Upper lobe of left lung (tissue), 6 donors: ENCODE measurements at regions not wholly inside any gene's neighbourhood (a gene's known extent, or its start where the extent isn't known, plus 50 kb on each side); places are given as distances from the start of the nearest gene placed in this dataset.

Source experiments
- ATAC-seq, 2 donors: fragments of 200-7000 bp; cut with Tn5 transposase; one replicate each; pipeline ENCODE4 v1.9.1; 2022; ENCODE audit warnings: mild to moderate bottlenecking in 2 of 2, moderate library complexity in 2 of 2; ENCODE audit not compliant: low FRiP score in 2 of 2
- DNase-seq, 2 donors: peaks; one replicate each; pipeline ENCODE4 v3.0.0-alpha.2; 2019 to 2020
- H3K27ac ChIP-seq, 4 donors: fragments of 200-600 bp; sonication (generic); one replicate each; pipeline ENCODE4 v1.5.1; 2016 to 2019
- H3K27me3 ChIP-seq, 4 donors: fragments of 200-600 bp; sonication (generic); one replicate each; pipeline ENCODE4 v1.5.1; 2017 to 2019
- H3K36me3 ChIP-seq, 4 donors: fragments of 200-600 bp; sonication (generic); one replicate each; pipeline ENCODE4 v1.5.1; 2016 to 2019
- H3K4me1 ChIP-seq, 4 donors: fragments of 200-600 bp; sonication (generic); one replicate each; pipeline ENCODE4 v1.5.1; 2018 to 2019
- H3K4me3 ChIP-seq, 4 donors: fragments of 200-600 bp; sonication (generic); one replicate each; pipeline ENCODE4 v1.5.1; 2017 to 2019; ENCODE audit warnings: mild to moderate bottlenecking in 2 of 4, moderate library complexity in 1 of 4
- H3K9me3 ChIP-seq, 4 donors: fragments of 200-600 bp; sonication (generic); one replicate each; pipeline ENCODE4 v1.5.1; 2018 to 2019
- CTCF ChIP-seq, 6 experiments: fragments of 450-650 bp in 4 of 6; fragments of 200-600 bp in 2 of 6; sonication (generic) in 2 of 6; IDR thresholded peaks; one replicate each; pipeline ENCODE4 v1.5.1; 2016 to 2019; ENCODE audit warnings: antibody characterized with exemption in 6 of 6
- EP300 ChIP-seq, 4 donors: sonication (generic); formaldehyde crosslinking; IDR thresholded peaks; one replicate each; pipeline ENCODE4 v1.5.1; 2017; ENCODE audit warnings: antibody characterized with exemption in 4 of 4, control low read depth in 2 of 4
- POLR2A ChIP-seq, 4 donors: fragments of 450-650 bp; IDR thresholded peaks; one replicate each; pipeline ENCODE4 v1.5.1; 2016 to 2017; ENCODE audit warnings: antibody characterized with exemption in 4 of 4, mild to moderate bottlenecking in 2 of 4
- POLR2AphosphoS5 ChIP-seq, 2 donors: sonication (generic); formaldehyde crosslinking; IDR thresholded peaks; one replicate each; pipeline ENCODE4 v1.5.1; 2017; ENCODE audit warnings: antibody characterized with exemption in 2 of 2
- WGBS, 2 donors: methylation state at CpG; one replicate each; pipeline ENCODE4 v1.1.5; 2017 to 2018; 5-methylcytosine and 5-hydroxymethylcytosine counted together
- donor health status: DM: no; HTN: no; CAD: no; lungs with moderate emphysema.
- donor health status: DM: no; HTN: yes; CAD: no; lungs with severe emphysema.

DNA sequence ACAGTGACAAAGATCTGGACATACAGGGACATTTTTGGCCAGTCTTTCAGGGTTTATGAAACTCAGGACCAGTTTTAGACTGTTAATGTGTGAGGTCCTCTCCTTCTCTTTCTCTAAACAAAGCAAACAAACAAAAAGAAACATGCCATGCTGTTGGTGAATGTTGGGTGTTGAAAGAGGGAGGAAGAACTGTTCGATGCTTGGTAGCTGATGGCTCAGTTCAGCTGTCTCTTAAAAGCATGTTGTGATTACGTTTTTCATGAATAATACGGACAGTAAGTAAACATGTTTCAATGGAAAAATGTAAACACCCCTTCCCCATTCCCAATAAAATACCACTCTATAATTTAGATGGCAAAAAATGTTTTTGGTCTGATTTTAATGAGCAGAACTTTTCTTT lies 219.1 kb downstream of the SEC23IP start:
- WGBS, 2 donors = 38 to 68% methylated on average over 3 of the region's 3 CpGs
- H3K4me1 ChIP-seq = no peaks in the 10 kb centered on the region
- TF ChIP-seq POLR2A (IDR thresholded peaks at IDR 0.05) (no peak), CTCF (IDR thresholded peaks at IDR 0.05) (no peak), POLR2AphosphoS5 (IDR thresholded peaks at IDR 0.05) (no peak), EP300 (IDR thresholded peaks at IDR 0.05) (no peak)
- no peak overlapping the region for H3K27ac ChIP-seq
- H3K4me3 ChIP-seq = no peak overlapping the region
- no peaks in the 10 kb centered on the region for H3K9me3 ChIP-seq
- no peak for ATAC-seq
- no peak for DNase-seq
- H3K27me3 ChIP-seq = no peaks in the 10 kb centered on the region
- H3K36me3 ChIP-seq = no peaks in the 10 kb centered on the region

GRCh38 chr10:120112809-120113208 lies 220.3 kb downstream of the SEC23IP start:
- ATAC-seq = no peak
- H3K36me3 ChIP-seq = no peaks in the 10 kb centered on the region

DNA sequence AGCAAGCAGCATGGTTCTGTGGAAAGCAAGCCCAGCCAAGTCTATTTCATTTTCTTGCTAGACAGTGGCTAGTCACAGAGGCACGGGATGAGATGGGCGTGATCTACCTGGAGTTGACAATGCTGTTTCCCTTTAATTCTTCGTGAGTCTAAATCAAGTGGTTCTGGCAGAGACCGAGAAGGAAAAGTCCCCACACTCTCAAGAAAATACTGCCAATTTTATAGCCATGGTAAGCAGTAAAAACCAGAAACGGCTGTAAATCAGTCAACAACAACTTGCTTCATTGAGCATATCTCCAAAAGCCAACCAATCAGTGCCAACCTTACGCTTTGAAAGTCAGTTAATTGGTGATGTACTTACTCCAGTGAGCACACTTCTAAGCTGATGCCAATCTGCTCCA lies 223.4 kb downstream of the SEC23IP start:
- no peak overlapping the region for H3K4me3 ChIP-seq
- ATAC-seq (no peak), DNase-seq (no peak)
- H3K27ac ChIP-seq = no peak overlapping the region
- no peaks in the 10 kb centered on the region for H3K27me3 ChIP-seq
- no peaks in the 10 kb centered on the region for H3K4me1 ChIP-seq
- H3K9me3 ChIP-seq = no peaks in the 10 kb centered on the region
- no peaks in the 10 kb centered on the region for H3K36me3 ChIP-seq
- 67 to 69% methylated on average over 6 of the region's 6 CpGs for WGBS, 2 donors
- TF ChIP-seq POLR2AphosphoS5 (IDR thresholded peaks at IDR 0.05) = no peak
- TF ChIP-seq CTCF (IDR thresholded peaks at IDR 0.05) = no peak
- no peak for TF ChIP-seq EP300 (IDR thresholded peaks at IDR 0.05)
- TF ChIP-seq POLR2A (IDR thresholded peaks at IDR 0.05) = no peak

More at GRCh38 chr10:120112809-120113208, 220.3 kb downstream of the SEC23IP start:
- Histone ChIP-seq H3K4me1 (no peaks in the 10 kb centered on the region), H3K27me3 (no peaks in the 10 kb centered on the region), H3K4me3 (no peak overlapping the region), H3K9me3 (no peaks in the 10 kb centered on the region), H3K27ac (no peak overlapping the region)
- no peak for TF ChIP-seq POLR2AphosphoS5 (IDR thresholded peaks at IDR 0.05)
- TF ChIP-seq EP300 (IDR thresholded peaks at IDR 0.05) = no peak
- TF ChIP-seq POLR2A (IDR thresholded peaks at IDR 0.05) = no peak
- TF ChIP-seq CTCF (IDR thresholded peaks at IDR 0.05) = no peak
- no peak for DNase-seq

GRCh38 chr10:120121768-120122167 lies 229.2 kb downstream of the SEC23IP start:
- WGBS, 2 donors = 93 to 100% methylated on average over 1 of the region's 1 CpG
- Histone ChIP-seq H3K9me3 (no peaks in the 10 kb centered on the region), H3K27ac (no peak overlapping the region), H3K4me3 (no peak overlapping the region), H3K27me3 (no peaks in the 10 kb centered on the region), H3K4me1 (no peaks in the 10 kb centered on the region), H3K36me3 (no peaks in the 10 kb centered on the region)
- DNase-seq (no peak), ATAC-seq (no peak)
- TF ChIP-seq POLR2A (IDR thresholded peaks at IDR 0.05) = no peak
- TF ChIP-seq POLR2AphosphoS5 (IDR thresholded peaks at IDR 0.05) = no peak
- no peak for TF ChIP-seq EP300 (IDR thresholded peaks at IDR 0.05)
- no peak for TF ChIP-seq CTCF (IDR thresholded peaks at IDR 0.05)

DNA sequence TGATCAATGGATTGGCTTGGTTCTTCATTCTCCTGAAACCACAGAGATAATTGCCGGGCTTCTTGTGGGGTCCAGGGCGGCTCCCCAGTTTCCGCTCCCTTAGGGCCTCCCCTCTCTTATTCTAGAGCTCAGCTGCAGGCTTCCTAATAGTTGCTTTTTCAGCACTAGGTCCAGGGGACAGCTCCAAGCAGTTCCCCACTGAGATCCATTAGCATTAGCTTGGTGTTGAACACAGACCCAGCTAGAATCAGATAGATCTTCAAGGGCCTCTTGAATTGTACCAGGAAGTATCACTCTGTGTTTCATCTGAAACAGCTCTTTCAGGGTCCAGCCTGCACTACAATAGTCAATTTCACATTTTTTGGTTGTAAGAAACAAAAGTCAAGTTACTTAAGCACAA lies 238.7 kb downstream of the SEC23IP start:
- Histone ChIP-seq H3K4me1 (no peaks in the 10 kb centered on the region), H3K36me3 (no peaks in the 10 kb centered on the region), H3K27ac (no peak overlapping the region), H3K4me3 (no peak overlapping the region), H3K27me3 (no peaks in the 10 kb centered on the region), H3K9me3 (no peaks in the 10 kb centered on the region)
- TF ChIP-seq POLR2AphosphoS5 (IDR thresholded peaks at IDR 0.05) (no peak), EP300 (IDR thresholded peaks at IDR 0.05) (no peak), CTCF (IDR thresholded peaks at IDR 0.05) (no peak), POLR2A (IDR thresholded peaks at IDR 0.05) (no peak)
- no peak for DNase-seq
- no peak for ATAC-seq
- 47 to 75% methylated on average over 3 of the region's 3 CpGs for WGBS, 2 donors
